COR-L47 (cell line): ENCODE measurements at regions not wholly inside any gene's neighbourhood (a gene's known extent, or its start where the extent isn't known, plus 50 kb on each side); places are given as distances from the start of the nearest gene placed in this dataset.

Experiments used
- DNase-seq: peaks from one replicate; lab custom pipeline; 2025; lab: John Stamatoyannopoulos, UW

- no peak for DNase-seq
These were observed 161.7 kb downstream of the IRF8 start for GRCh38 chr16:86060381-86061317.

GRCh38 chr16:86061318-86061695, 162.3 kb downstream of the IRF8 start:
- DNase-seq: no peak

GRCh38 chr16:86061721-86062120, 162.8 kb downstream of the IRF8 start:
- DNase-seq: no peak

GRCh38 chr16:86062271-86062965, 163.5 kb downstream of the IRF8 start:
- no peak for DNase-seq

- no peak for DNase-seq
These were observed 164.9 kb downstream of the IRF8 start for GRCh38 chr16:86063760-86064405.

- no peak for DNase-seq
These were observed 165.7 kb downstream of the IRF8 start for GRCh38 chr16:86064431-86065250.

- no peak for DNase-seq
These were observed 166.7 kb downstream of the IRF8 start for GRCh38 chr16:86065711-86066110.

- no peak for DNase-seq
These were observed 167.8 kb downstream of the IRF8 start for GRCh38 chr16:86066811-86067210.

- DNase-seq: no peak
These were observed 168.6 kb downstream of the IRF8 start for GRCh38 chr16:86067516-86067915.

GRCh38 chr16:86067936-86068335, 169.0 kb downstream of the IRF8 start:
- no peak for DNase-seq

GRCh38 chr16:86068722-86069121, 169.8 kb downstream of the IRF8 start:
- no peak for DNase-seq

- DNase-seq: no peak
These were observed 170.9 kb downstream of the IRF8 start for GRCh38 chr16:86069736-86070298.

GRCh38 chr16:86070484-86070883, 171.5 kb downstream of the IRF8 start:
- DNase-seq: no peak

GRCh38 chr16:86070971-86071370, 172.0 kb downstream of the IRF8 start:
- no peak for DNase-seq

GRCh38 chr16:86071611-86072240, 172.8 kb downstream of the IRF8 start:
- DNase-seq: no peak

- DNase-seq: no peak
These were observed 173.6 kb downstream of the IRF8 start for GRCh38 chr16:86072328-86073102.

GRCh38 chr16:86073103-86073625, 174.2 kb downstream of the IRF8 start:
- no peak for DNase-seq

- no peak for DNase-seq
These were observed 175.0 kb downstream of the IRF8 start for GRCh38 chr16:86073763-86074493.
